GM12892 (cell line): ENCODE measurements at regions not wholly inside any gene's neighbourhood (a gene's known extent, or its start where the extent isn't known, plus 50 kb on each side); places are given as distances from the start of the nearest gene placed in this dataset.

Experiments used
- DNase-seq: peaks from one replicate; pipeline ENCODE4 v3.0.0; 2011; ENCODE audit not compliant: insufficient read length
- FAIRE-seq: peaks from 2 replicates; lab custom pipeline; 2011; peaks lifted over from hg19 to GRCh38; lab: Jason Lieb, UNC
- POLR2A ChIP-seq: IDR thresholded peaks from 2 replicates; pipeline ENCODE4 v1.6.1; 2011; ENCODE audit warnings: low read depth, low read length, control low read depth
- POLR2AphosphoS5 ChIP-seq: IDR thresholded peaks from 2 replicates; pipeline ENCODE4 v1.6.1; 2011; ENCODE audit warnings: low read depth, low read length, control low read depth
- TAF1 ChIP-seq: IDR thresholded peaks from 2 replicates; pipeline ENCODE4 v1.6.1; 2011; ENCODE audit warnings: low read depth, mild to moderate bottlenecking, control low read depth, low read length, borderline replicate concordance

DNA sequence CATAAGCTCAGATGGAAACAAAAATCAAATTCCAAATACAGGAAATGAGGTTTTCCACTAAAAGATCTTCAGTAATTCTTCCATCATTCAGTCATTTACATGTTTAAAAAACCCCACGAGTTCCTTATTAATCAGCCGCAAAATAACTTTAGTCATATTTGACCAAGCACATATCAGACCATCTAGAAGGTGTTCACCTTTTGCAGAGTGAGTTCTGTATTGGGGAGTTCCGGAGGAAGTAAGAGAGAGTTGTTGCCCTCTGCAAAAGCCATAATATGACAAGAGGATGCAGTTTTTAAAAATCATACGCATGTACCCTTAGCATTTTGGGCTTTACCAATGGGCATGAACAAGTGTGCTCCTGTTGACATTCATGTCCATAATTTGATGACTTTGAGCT, 61.6 kb downstream of the CCR1 start:
- DNase-seq (no peak), FAIRE-seq (peak; percentile 71)
- TF ChIP-seq POLR2A, result no peak
- no peak for TF ChIP-seq TAF1
- no peak for TF ChIP-seq POLR2AphosphoS5

DNA sequence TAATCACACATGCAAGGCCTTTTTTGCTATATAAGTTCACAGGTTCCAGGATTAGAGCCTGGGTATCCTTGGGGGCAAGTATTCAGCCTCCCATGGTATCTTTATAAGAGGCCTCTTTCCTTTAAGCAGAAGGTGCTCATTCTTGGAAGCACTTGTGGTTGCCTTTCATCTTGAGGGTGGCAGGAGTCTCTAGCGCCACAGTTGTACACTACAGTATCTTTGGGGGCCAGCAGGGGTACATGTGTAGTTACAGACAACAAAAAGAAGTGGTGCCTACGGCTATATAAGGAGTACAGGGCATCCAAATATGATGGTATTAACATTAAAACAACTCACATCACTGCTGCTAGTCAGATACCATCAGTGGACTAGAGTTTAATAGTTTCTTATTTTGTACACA, 62.1 kb downstream of the CCR1 start:
- no peak for FAIRE-seq
- DNase-seq, result no peak
- TF ChIP-seq POLR2AphosphoS5, result no peak
- TF ChIP-seq TAF1, result no peak
- no peak for TF ChIP-seq POLR2A

- DNase-seq, result no peak
- FAIRE-seq, result no peak
- no peak for TF ChIP-seq POLR2AphosphoS5
- TF ChIP-seq POLR2A, result no peak
- no peak for TF ChIP-seq TAF1
Measured at GRCh38 chr3:46145147-46145546, 63.0 kb downstream of the CCR1 start.

GRCh38 chr3:46143951-46144473, 64.1 kb downstream of the CCR1 start:
- DNase-seq, result no peak
- FAIRE-seq, result peak; percentile 57
- TF ChIP-seq POLR2AphosphoS5, result no peak
- TF ChIP-seq POLR2A, result no peak
- no peak for TF ChIP-seq TAF1

DNA sequence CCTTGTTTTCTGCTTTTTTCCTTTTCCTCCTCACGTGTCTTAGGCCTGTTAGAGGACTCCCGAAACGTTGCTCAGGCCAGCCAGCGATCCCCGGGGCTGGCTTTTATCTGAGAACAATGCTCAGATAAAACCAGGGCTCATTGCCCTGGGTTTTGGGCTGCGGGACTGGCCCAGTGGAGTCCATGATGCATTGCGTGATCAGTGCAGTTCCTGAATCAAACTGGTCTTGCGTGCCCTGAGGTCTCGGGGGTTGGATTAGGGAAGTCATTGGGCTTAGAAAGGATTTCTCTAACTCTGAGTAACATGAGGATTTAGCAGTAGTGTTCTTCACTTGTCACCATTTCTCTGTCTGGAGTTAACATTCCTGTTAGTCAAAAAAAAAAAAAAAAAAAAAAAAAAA, 66.3 kb downstream of the CCR1 start:
- FAIRE-seq, result no peak
- TF ChIP-seq POLR2AphosphoS5 (no peak), TAF1 (no peak), POLR2A (no peak)
- no peak for DNase-seq

DNA sequence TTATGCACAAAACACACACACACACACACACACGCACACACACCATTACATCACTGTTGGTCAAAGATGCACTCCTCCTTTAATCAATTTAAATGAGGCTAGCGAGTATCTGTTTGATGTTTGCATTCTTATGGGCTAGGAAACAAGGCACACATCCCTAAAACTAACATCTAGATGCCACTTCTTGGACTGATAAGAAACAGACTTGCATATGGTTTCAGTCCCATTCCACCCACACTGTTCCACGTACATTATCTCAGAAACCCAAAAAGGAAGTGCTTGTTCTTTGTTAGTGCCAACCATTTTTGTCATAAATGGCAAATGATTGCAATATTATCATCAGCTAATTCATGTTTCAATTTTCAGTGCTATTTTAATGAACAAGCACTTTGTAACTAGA, 69.5 kb downstream of the CCR1 start:
- TF ChIP-seq TAF1 (no peak), POLR2AphosphoS5 (no peak), POLR2A (no peak)
- DNase-seq (no peak), FAIRE-seq (no peak)

DNA sequence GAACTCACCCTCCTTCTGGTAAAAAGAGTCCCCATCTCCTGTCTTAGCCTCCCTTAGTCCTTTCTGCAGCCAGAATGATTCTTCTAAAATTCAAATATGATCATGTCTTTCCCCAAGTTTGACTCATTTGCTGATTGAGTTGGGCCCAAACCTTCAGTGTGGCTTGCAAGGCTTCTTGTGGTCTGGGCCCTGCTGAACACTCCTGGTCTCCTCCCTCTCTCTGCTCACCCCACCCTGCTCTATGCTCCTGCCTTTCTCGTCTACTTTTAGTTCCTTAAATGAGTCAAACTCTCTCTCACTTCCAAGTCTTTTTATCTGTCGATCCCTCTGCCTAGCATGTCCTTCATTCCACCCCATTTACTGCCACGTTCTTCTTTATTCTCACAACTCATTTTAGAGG, 72.6 kb downstream of the CCR1 start:
- FAIRE-seq, result peak; percentile 5
- TF ChIP-seq TAF1 (no peak), POLR2AphosphoS5 (no peak), POLR2A (no peak)
- DNase-seq, result no peak

GRCh38 chr3:46133285-46133684, 74.8 kb downstream of the CCR1 start:
- TF ChIP-seq POLR2A (no peak), POLR2AphosphoS5 (no peak), TAF1 (no peak)
- FAIRE-seq (no peak), DNase-seq (no peak)

DNA sequence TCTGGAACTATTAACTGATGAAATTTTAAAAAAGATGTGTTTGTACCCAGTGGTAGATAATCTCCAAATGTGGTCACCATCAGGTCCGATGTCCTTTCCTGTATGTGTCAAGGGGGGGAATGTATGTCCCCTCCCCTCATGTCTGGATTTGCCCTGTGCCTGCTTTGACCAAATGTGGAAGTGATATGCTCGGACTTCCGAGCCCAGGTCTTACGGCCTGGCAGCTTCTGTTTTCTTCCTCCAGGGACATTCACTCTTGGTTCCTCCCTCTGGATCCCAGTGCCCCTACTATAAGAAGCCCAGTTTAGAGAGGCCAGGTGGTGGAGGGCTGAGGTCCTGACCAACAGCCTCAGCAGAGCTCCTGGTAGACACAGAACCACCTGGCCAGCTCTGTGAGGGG, 75.5 kb downstream of the CCR1 start:
- TF ChIP-seq POLR2A (no peak), POLR2AphosphoS5 (no peak), TAF1 (no peak)
- no peak for FAIRE-seq
- no peak for DNase-seq

DNA sequence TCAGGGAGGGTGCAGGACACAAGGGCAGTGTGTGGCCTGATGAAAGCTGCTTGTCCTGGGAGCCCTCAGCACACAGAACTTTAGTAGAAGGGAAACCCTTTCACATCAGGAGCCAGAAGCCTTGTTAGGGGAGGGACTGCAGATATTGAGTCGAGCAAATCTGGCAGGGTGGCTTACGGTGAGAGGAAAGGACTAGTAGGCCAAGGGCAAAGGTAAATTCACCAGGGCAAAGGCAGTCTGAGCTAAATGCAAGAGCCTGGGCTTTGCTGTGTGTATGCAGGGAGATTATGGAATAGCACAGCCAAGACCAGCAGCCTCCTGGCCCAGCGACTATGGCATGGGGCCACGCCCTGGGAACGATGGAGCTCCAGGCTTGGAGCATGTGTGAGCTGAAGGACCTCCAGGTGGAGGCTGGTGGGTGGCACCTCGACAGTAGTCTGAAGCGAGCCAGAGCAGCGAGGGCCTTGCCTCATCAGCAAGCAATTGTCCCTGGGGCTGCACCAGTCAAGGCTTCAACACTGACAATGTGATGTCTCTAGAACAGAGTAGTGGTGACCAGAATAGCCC, 76.1 kb downstream of the CCR1 start:
- DNase-seq (no peak), FAIRE-seq (no peak)
- TF ChIP-seq TAF1, result no peak
- TF ChIP-seq POLR2A, result no peak
- TF ChIP-seq POLR2AphosphoS5, result no peak

- DNase-seq (no peak), FAIRE-seq (no peak)
- TF ChIP-seq TAF1, result no peak
- TF ChIP-seq POLR2A, result no peak
- TF ChIP-seq POLR2AphosphoS5, result no peak
Measured at GRCh38 chr3:46130631-46131310, 77.3 kb downstream of the CCR1 start.

DNA sequence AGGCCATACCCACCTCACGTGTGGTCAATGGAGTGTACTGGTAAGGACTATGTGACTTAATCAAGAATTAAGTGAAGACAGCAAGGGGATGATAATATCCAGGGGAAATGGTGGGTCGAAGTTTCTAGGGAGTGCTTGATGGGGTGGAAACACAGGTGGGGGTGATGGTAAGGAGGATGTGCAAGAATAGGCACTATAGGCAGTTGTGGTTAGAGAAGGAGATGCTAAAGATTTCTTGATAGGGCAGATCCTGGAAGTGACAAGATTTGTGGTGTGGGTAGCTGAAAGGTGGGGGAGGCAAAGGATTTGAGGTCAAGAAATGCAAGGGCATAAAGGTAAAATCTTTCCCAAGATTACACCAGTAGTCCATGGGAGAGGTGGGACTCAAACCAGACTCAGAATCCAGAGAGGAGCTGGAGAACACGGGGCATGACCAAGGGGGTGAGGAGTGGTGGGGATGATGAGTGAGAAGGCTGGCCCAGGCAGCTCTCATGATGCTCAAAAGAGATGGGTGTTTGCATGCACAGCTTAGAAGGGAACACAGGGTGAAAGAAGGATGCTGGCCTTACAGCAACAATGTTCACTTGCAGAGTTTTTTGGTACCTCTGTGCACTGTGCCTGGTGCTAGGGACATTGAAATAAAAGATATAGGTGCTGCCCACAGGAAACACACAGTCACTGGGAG, 78.4 kb downstream of the CCR1 start:
- FAIRE-seq (no peak), DNase-seq (no peak)
- no peak for TF ChIP-seq POLR2A
- TF ChIP-seq POLR2AphosphoS5, result no peak
- no peak for TF ChIP-seq TAF1
